Mesenteric fat pad (tissue), 1 donor: ENCODE measurements at regions not wholly inside any gene's neighbourhood (a gene's known extent, or its start where the extent isn't known, plus 50 kb on each side); places are given as distances from the start of the nearest gene placed in this dataset.

Experiments
- DNase-seq: peaks from one replicate; pipeline ENCODE4 v3.0.0-alpha.2; 2020; ENCODE audit warnings: low spot score
- donor health status: DM: yes; HTN: yes; CAD: no.

DNA sequence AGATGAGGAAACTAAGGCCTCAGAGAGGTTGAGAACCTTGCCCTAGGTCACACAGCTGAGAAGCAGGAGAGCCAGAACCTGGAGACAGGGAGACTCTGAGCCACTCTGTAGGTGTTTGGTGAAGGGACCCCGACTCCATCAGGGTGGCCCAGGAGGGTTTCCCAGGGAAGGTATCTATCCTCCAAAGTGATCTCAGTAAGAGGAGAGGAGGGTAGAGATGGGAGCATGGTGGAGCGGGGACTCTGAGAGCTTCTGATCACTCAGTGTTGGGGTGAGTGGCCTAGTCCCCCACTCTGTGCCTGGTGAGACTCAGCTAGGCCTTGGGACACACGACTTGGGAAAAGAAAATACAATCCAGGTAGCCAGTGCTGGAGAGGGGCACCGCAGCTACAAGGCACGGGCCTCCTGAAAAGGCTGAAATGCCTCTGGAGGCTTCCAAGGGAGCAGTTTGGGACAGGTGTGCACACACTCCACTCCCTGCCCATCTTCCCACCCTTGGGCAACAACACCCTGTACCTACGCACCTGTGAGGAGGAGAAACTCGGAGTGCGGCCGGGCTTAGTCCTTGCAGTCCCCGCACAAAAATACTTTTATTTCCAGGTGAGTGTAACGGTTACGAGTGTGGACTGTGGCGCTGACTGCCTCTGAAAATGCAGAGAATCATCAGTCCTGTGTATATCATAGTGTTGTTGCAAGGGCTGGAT lies 80.8 kb downstream of the CAMK2N1 start:
- peak; percentile 53 for DNase-seq
